IPS-NIHi7 (cell line): ENCODE measurements at regions not wholly inside any gene's neighbourhood (a gene's known extent, or its start where the extent isn't known, plus 50 kb on each side); places are given as distances from the start of the nearest gene placed in this dataset.

Source experiments
- DNase-seq: peaks from one replicate; pipeline ENCODE4 v3.0.0; 2012; ENCODE audit warnings: mixed read lengths; ENCODE audit errors: extremely low spot score

DNA sequence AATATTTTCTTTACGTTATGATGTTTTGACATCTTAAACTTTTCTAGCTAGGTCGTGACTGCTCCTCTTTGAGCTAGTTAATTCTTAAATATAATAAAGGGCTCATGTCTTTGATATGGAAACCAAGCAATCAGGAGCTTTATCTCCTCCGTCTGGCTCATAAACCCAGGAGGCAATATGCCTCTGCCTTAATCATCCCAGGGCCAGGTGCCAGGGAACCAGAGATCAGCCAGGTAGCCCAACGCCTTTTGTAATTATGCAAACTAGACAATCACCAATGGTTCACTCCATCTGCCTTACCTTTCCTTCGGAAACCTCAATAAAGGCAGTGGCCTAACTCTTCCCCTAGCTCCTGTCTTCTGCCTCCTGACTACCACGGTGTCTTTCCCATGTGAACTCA is 213.7 kb downstream of the KCNJ3 start:
- no peak for DNase-seq

DNA sequence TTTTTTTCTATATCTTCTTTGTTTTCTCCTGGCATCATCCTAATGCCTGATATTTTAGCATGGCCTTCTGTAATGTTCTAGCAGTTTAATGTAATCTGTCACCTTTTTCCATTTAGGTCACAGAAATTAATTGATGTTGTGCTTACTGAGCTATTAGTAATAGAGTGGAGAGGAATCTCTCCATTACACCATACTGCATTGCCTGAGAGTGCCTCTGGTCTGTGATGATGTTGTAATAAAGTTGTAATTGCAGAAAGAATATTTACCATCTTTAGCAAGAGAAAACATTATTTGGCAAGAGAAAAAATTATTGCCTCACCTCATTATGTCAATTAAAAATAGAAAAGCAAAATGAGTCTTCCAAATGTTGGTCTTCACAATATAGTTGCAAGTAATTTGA is 213.2 kb downstream of the KCNJ3 start:
- no peak for DNase-seq

DNA sequence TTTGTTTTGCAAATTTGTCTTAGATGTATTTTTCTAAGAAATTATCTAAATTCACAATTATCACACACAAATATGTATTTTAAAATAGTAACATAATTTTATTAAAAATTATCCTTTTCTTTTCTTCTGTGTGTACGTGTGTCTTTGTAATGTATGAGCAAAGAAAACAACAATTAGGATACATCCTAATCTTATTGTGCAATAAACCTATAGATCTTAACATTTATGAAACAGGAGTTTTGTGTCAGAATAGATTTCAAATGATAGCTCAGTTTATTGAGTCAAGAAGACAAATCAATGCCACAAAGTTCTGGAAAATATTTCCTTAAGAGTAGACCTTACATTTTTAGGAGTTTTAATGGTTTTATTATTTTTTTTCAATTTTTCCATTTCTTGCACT is 212.2 kb downstream of the KCNJ3 start:
- no peak for DNase-seq

DNA sequence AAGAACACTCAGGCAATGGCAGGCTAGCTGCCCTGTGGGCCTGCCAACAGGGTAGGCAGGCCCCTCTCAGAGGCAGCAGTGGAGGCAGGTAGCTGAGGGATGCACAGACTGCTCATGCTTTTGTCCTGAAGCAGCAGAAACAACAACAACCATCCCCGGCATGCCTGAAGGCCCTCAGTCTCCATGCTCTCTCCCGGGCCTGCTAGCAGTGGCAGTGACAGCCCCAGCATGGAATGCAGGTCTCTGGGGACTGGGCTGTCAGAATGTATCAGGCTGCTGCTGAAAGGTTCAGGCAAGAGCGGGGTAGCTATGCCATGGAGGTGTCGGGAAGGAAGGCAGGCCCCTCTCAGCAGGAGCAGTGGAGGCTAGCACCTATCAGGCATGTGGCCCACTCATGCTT is 209.8 kb downstream of the KCNJ3 start:
- DNase-seq: peak; percentile 13
